ENCODE measurements at regions not wholly inside any gene's neighbourhood (a gene's known extent, or its start where the extent isn't known, plus 50 kb on each side); places are given as distances from the start of the nearest gene placed in this dataset.

GRCh38 chr10:47175181-47176123, 124.5 kb upstream of the GDF10 start:
- TF ChIP-seq, protein P1, sequence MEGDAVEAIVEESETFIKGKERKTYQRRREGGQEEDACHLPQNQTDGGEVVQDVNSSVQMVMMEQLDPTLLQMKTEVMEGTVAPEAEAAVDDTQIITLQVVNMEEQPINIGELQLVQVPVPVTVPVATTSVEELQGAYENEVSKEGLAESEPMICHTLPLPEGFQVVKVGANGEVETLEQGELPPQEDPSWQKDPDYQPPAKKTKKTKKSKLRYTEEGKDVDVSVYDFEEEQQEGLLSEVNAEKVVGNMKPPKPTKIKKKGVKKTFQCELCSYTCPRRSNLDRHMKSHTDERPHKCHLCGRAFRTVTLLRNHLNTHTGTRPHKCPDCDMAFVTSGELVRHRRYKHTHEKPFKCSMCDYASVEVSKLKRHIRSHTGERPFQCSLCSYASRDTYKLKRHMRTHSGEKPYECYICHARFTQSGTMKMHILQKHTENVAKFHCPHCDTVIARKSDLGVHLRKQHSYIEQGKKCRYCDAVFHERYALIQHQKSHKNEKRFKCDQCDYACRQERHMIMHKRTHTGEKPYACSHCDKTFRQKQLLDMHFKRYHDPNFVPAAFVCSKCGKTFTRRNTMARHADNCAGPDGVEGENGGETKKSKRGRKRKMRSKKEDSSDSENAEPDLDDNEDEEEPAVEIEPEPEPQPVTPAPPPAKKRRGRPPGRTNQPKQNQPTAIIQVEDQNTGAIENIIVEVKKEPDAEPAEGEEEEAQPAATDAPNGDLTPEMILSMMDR (IDR thresholded peaks at IDR 0.05): no peak
- no peak for TF ChIP-seq POLR2A (IDR thresholded peaks at IDR 0.05)
- TF ChIP-seq EP300 (IDR thresholded peaks at IDR 0.05): no peak
